SHP77 treated with DMSO at 0.1 percent for 48 hours (cell line): ENCODE measurements at regions not wholly inside any gene's neighbourhood (a gene's known extent, or its start where the extent isn't known, plus 50 kb on each side); places are given as distances from the start of the nearest gene placed in this dataset.

Source experiments
- DNase-seq: peaks from one replicate; lab custom pipeline; 2025; lab: John Stamatoyannopoulos, UW

DNA sequence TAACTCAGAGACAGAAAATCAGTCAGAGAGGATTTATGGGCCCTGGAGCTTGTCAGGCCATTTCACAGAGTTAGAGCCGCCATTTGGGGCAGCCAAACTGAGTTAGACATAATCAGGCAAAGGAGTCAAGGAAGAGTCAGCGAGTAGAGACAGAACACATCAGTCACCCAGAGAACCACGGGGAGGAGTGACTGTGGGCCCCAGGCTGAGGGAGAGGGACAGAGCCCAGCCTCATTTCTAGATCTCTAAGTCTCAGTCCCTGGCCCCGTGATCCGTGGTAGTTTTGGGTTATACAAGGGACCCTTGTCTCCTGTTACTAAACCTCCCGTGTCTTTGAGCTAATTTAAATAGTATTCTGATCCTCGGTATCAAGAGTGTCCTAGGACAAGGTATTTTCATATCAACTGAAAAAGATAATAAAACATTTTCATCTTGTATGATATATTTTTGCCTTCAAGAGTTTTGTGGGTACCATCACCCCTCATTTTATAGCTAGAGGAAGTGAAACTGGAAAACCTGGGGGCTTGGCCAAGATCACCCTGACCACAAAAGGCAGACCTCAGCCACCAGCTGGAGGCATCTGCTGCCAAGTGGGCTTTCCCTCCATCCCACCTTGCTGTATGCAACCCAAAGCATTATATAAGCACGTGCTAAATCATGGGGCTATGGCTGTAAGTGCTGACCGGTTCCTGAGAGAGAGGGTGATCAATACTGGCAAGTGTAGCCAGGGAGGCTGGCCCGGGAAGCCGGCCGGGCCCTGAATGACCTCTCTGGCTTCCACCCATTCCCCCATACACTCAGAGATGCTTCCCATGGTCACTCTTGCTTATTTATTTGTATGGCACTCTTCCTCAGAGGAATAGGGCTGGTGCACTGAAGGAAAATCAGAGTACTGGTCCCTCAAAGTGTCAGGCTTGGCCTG lies 204.1 kb downstream of the BCOR start:
- no peak for DNase-seq

- no peak for DNase-seq
These were observed 203.1 kb downstream of the BCOR start for GRCh38 chrX:39894683-39895082.

- DNase-seq, result peak; percentile 27
These were observed 202.3 kb downstream of the BCOR start for GRCh38 chrX:39895218-39896110.

DNA sequence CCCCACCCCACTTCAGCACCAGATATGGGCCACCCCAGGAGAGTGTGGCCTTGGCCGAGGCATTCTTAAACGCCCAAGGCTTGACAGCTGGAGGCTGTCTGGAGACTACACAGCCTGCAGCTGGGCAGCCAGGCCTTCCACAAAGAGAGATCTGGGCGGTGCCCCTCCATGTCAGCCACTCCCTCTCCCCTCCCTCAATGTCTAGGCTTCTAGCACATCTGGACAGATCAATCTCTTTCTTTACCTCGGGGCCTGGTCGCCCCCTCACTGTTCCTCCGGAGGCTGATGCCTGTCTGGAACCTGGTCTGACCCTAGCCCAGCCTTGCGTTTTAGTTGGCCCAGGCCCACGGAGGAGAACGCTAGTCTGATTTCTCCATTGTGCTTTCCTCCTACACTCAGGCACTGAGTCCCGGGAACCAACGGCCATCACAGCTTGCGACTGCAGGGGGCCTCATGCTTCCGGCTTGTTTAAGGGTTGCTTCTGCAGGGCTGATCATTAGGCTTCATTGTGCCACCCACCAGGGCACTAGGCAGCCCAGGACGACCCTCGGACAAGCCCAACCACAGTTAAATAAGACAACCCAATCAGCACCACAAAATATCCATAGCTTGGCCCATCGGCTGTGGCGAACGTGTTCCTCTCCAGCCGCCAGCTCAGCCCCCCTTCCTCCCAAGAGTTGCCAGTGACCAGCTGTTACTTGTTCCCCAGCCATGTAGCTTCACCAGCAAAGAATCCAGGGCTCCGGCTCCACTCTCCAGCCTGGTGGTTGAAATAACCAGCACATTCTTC lies 200.6 kb downstream of the BCOR start:
- no peak for DNase-seq

- no peak for DNase-seq
These were observed 200.0 kb downstream of the BCOR start for GRCh38 chrX:39897741-39898097.

- no peak for DNase-seq
These were observed 199.6 kb downstream of the BCOR start for GRCh38 chrX:39898147-39898546.

- no peak for DNase-seq
These were observed 198.7 kb downstream of the BCOR start for GRCh38 chrX:39899059-39899458.

- no peak for DNase-seq
These were observed 197.6 kb downstream of the BCOR start for GRCh38 chrX:39899856-39900776.

DNA sequence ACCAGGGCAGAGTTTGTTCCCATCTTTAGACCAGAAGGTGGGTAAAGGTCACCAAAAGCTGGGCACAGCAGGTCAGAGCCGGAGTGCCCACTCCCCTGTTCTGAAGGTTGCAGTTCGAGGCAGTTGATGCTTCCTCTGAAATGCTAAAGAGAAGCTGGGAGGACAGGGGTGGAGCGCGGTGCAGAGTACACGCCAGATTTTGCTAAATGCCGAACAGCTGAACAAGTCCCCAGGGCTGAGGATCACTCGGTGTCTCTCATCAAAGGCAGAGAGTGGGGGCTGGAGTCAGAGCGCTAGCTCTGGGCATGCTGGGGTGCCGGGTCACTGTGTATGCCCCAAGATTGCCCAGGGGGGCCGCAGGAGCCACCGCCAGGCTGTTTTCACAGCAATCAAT lies 197.0 kb downstream of the BCOR start:
- no peak for DNase-seq

GRCh38 chrX:39903343-39903742 lies 194.4 kb downstream of the BCOR start:
- no peak for DNase-seq

- no peak for DNase-seq
These were observed 193.8 kb downstream of the BCOR start for GRCh38 chrX:39903937-39904336.

DNA sequence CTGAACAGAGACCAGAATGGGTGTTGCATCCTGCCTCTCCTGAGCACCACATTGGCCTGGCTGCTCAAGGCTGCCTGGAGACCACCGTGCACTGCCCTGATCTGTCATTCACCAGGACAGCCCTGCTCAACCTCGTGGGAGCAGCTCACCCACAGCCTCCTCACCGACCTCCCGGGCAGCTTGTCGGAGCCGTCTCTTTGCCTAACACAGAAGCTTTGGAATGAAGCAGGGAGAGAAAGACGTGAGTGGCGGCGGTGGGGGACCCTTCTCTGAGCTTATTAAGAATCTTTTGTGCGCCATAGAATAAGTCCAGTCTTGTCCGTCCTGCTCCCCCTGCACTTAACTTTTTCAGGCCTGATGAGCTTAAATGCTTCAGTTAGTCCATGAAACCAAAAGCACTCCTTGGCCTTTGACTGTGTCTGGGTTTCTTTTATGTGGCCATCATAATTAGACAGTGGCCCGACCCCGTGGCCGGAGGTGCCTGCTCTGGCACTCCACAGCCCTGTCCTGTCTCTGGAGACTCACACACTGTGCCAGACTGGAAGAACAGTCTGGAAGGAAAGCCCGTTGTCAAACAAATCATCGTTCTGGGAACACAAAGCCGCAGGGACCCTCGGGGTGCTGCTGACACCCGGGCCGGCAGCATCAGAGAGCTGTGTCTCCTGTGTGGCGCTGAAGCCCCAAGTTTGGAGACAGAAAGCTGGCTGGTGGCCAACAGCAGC lies 192.8 kb downstream of the BCOR start:
- DNase-seq, result no peak

- no peak for DNase-seq
These were observed 192.2 kb downstream of the BCOR start for GRCh38 chrX:39905538-39905891.

DNA sequence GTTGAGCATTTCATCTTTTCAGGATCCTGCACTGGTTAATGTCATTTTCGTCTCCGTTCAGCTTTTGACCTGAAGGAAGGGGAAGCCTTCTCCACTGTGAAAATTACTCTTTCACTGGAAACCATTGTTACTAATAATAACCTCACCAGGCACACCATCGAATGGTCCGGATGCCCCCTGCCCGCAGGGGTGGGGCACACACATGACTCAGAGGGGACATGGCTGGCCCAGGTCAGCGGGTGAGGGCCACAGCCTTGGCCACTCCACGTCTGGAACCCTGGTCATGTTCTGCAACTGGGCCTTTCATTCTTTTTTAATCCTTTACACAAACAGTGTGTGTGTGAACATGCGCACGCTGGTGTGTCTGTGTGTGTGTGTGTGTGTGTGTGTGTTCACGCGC lies 191.8 kb downstream of the BCOR start:
- no peak for DNase-seq

DNA sequence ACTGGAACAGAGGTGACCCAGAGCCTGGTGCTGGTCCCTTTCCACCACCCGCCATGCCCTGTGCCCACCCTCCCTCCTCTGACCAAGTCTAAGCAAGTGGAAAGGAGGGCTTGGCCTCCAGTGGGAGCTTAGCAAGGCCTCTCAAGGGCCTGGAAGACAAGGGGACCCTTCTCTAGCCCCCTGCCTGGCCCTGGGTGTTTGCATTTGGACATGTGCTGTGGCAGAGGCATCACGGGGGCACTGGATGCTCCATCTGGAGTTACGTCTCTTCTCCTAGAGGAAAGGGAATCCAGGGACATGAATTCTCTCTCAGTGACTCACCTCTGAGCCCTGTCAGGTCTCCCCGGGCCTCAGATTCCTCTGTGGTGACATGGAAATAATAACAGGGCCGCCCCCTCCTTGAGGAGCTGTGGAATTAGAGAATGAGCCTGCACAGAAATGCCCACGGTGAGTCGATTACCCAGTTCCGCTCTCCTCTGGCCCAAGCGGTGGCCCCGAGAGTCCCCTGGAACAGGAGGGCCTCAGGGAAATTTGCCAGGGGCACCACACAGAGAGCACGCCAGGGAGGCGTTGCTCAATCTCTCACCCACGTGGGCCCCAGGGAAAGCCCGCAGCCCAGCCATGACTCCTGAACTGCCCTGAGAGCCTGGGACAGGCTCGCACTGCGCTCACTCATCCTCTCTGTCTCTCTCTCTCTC lies 189.6 kb downstream of the BCOR start:
- DNase-seq, result no peak

DNA sequence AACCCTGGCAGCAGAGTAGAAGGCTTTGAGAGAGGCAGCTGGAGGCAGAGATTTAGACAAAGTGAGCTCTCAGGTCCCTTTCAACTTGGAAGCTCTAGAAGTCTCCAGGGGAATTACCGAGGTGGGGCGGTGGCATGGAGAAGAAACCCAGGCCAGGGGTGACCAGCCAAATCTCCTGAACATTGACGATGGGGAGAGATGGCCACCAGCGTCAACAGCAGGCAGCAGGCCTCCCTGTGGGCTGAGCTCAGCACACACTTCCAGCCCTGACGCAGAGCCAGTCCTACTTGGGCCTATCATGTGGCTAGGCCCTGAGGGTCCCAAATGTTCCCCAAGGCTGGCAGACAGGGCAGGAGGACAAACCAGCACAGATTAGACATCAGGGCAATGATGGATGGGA lies 187.8 kb downstream of the BCOR start:
- DNase-seq, result no peak

DNA sequence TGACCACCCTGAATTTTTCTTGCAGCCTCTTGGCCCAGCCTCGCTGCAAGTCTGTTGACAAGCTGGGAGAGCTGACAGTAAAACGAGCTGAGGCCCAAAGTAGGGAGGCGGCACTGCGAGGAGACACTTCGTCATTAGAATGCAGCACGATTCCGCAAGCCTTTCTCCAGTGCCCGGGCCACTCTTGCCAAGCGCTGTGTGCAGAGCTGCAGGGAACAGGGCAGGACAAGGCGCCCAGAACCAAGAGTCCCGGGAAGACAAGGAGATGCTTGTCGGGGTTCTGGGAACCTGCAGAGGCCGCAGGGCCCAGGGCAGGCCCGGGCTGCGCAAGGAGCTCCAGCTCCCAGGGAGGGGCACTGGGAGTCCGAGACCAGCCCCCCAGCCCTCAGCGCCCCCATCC lies 187.1 kb downstream of the BCOR start:
- no peak for DNase-seq

DNA sequence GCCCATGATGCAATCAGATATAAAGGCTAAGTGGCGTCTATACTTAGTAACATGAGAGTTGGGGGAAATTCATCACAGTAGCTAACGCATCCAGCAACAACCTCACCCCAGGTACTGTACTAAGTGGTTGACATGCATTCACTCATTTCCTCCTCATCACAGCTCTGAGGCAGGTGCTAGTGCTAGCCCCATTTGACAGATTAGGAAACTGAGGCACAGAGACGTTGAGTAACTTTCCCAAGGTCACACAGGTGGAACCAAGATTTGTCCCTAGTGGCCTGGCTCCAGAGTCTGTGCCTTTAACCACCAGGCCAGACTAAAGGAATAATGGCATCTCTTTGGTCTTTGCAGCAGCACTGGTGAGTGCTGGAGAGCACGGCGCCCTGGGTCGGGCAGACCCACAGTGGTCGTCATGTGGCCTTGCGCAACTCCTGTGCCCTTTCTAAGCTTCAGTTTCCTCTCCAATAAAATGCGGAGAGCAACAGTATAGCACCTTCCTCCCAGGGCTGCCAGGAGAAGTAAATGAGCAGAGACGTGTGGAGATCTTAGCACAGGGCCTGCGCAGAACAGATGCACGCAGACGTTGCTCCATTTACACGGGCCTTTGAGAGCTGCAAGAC lies 186.4 kb downstream of the BCOR start:
- DNase-seq, result no peak

GRCh38 chrX:39912126-39912525 lies 185.6 kb downstream of the BCOR start:
- no peak for DNase-seq

GRCh38 chrX:39915081-39915480 lies 182.7 kb downstream of the BCOR start:
- DNase-seq, result no peak
